Esophagus muscularis mucosa (tissue), 3 donors: ENCODE measurements at regions not wholly inside any gene's neighbourhood (a gene's known extent, or its start where the extent isn't known, plus 50 kb on each side); places are given as distances from the start of the nearest gene placed in this dataset.
"Not testable (repeated sequence)": the region's sequence is repeated elsewhere in the genome, so short reads cannot be mapped to it uniquely, and the experiment has no call there.

Source experiments
- CTCF ChIP-seq, 3 experiments: fragments of 200-600 bp in 2 of 3; fragments of 450-650 bp in 1 of 3; sonication (generic) in 2 of 3; IDR thresholded peaks; one replicate each; pipeline ENCODE4 v1.5.1; 2017 to 2019; ENCODE audit warnings: antibody characterized with exemption in 3 of 3, mild to moderate bottlenecking in 2 of 3, moderate library complexity in 1 of 3
- POLR2A ChIP-seq: fragments of 450-650 bp; IDR thresholded peaks from one replicate; pipeline ENCODE4 v1.6.1; 2017; ENCODE audit warnings: antibody characterized with exemption, moderate library complexity, mild to moderate bottlenecking, low read depth
- POLR2AphosphoS5 ChIP-seq, 2 donors: sonication (generic); formaldehyde crosslinking; IDR thresholded peaks; one replicate each; pipeline ENCODE4 v1.6.1; 2017; ENCODE audit warnings: antibody characterized with exemption in 2 of 2

- not testable (repeated sequence) for TF ChIP-seq POLR2AphosphoS5 (IDR thresholded peaks at IDR 0.05); POLR2A; CTCF (IDR thresholded peaks at IDR 0.05)
Measured at GRCh38 chr5:50537534-50537933, 96.4 kb upstream of the EMB start.
